ENCODE measurements at regions not wholly inside any gene's neighbourhood (a gene's known extent, or its start where the extent isn't known, plus 50 kb on each side); places are given as distances from the start of the nearest gene placed in this dataset.

GRCh38 chr14:89566180-89566579 lies 149.1 kb upstream of the FOXN3 start:
- no peaks in the 10 kb centered on the region for H3K9me3 ChIP-seq (replicated peaks; ENCODE audit: control insufficient read depth, insufficient read depth, low read length)
- no peak overlapping the region for H3K9ac ChIP-seq (ENCODE audit: control insufficient read depth, insufficient read depth, low read length)
- BruUV-seq (replicated peaks), result no TSS peak
- TF ChIP-seq, protein P1, sequence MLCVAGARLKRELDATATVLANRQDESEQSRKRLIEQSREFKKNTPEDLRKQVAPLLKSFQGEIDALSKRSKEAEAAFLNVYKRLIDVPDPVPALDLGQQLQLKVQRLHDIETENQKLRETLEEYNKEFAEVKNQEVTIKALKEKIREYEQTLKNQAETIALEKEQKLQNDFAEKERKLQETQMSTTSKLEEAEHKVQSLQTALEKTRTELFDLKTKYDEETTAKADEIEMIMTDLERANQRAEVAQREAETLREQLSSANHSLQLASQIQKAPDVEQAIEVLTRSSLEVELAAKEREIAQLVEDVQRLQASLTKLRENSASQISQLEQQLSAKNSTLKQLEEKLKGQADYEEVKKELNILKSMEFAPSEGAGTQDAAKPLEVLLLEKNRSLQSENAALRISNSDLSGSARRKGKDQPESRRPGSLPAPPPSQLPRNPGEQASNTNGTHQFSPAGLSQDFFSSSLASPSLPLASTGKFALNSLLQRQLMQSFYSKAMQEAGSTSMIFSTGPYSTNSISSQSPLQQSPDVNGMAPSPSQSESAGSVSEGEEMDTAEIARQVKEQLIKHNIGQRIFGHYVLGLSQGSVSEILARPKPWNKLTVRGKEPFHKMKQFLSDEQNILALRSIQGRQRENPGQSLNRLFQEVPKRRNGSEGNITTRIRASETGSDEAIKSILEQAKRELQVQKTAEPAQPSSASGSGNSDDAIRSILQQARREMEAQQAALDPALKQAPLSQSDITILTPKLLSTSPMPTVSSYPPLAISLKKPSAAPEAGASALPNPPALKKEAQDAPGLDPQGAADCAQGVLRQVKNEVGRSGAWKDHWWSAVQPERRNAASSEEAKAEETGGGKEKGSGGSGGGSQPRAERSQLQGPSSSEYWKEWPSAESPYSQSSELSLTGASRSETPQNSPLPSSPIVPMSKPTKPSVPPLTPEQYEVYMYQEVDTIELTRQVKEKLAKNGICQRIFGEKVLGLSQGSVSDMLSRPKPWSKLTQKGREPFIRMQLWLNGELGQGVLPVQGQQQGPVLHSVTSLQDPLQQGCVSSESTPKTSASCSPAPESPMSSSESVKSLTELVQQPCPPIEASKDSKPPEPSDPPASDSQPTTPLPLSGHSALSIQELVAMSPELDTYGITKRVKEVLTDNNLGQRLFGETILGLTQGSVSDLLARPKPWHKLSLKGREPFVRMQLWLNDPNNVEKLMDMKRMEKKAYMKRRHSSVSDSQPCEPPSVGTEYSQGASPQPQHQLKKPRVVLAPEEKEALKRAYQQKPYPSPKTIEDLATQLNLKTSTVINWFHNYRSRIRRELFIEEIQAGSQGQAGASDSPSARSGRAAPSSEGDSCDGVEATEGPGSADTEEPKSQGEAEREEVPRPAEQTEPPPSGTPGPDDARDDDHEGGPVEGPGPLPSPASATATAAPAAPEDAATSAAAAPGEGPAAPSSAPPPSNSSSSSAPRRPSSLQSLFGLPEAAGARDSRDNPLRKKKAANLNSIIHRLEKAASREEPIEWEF (IDR thresholded peaks at IDR 0.05; ENCODE audit: insufficient replicate concordance, low read depth, low read length), result no peak
- TF ChIP-seq, protein P2, sequence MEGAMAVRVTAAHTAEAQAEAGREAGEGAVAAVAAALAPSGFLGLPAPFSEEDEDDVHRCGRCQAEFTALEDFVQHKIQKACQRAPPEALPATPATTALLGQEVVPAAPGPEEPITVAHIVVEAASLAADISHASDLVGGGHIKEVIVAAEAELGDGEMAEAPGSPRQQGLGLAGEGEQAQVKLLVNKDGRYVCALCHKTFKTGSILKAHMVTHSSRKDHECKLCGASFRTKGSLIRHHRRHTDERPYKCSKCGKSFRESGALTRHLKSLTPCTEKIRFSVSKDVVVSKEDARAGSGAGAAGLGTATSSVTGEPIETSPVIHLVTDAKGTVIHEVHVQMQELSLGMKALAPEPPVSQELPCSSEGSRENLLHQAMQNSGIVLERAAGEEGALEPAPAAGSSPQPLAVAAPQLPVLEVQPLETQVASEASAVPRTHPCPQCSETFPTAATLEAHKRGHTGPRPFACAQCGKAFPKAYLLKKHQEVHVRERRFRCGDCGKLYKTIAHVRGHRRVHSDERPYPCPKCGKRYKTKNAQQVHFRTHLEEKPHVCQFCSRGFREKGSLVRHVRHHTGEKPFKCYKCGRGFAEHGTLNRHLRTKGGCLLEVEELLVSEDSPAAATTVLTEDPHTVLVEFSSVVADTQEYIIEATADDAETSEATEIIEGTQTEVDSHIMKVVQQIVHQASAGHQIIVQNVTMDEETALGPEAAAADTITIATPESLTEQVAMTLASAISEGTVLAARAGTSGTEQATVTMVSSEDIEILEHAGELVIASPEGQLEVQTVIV (IDR thresholded peaks at IDR 0.05; ENCODE audit: borderline replicate concordance, partially characterized antibody), result no peak
- no peak for TF ChIP-seq ASH2L (IDR thresholded peaks at IDR 0.05; ENCODE audit: borderline replicate concordance, low read depth)
- TF ChIP-seq YBX1 (IDR thresholded peaks at IDR 0.05), result no peak
- TF ChIP-seq HDGF (IDR thresholded peaks at IDR 0.05), result no peak
- TF ChIP-seq CHD2 (IDR thresholded peaks at IDR 0.05; ENCODE audit: borderline replicate concordance, low read depth, low read length), result no peak
- TF ChIP-seq TCF7 (IDR thresholded peaks at IDR 0.05; ENCODE audit: borderline replicate concordance), result no peak
- no peak for TF ChIP-seq BCLAF1 (IDR thresholded peaks at IDR 0.05)
- TF ChIP-seq POLR2A (IDR thresholded peaks at IDR 0.05; ENCODE audit: low read depth, low read length), result no peak
- TF ChIP-seq RAD51 (IDR thresholded peaks at IDR 0.05), result no peak
- no peak for TF ChIP-seq NFYA (IDR thresholded peaks at IDR 0.05; ENCODE audit: borderline replicate concordance, low read depth, low read length)
- no peak for TF ChIP-seq ZNF217 (IDR thresholded peaks at IDR 0.05)
- TF ChIP-seq STAT3 (IDR thresholded peaks at IDR 0.05; ENCODE audit: low read depth, low read length), result no peak
- no peak for TF ChIP-seq TCF3 (IDR thresholded peaks at IDR 0.05; ENCODE audit: borderline replicate concordance, insufficient read depth, low read depth, low read length)
- TF ChIP-seq RAD21 (IDR thresholded peaks at IDR 0.05; ENCODE audit: insufficient read depth, low read depth, low read length), result no peak
- no peak for TF ChIP-seq MEF2B (IDR thresholded peaks at IDR 0.05; ENCODE audit: partially characterized antibody, poor library complexity, severe bottlenecking)
- intact Hi-C loops (cut with micrococcal nuclease; ENCODE audit: unreplicated experiment) (no loop called here), in situ Hi-C loops (cut with MboI) (no loop called here)
- DNase-seq (ENCODE audit: low read depth, low spot score), result no peak
- FAIRE-seq, result no peak
- H2AFZ ChIP-seq (ENCODE audit: control insufficient read depth, low read depth, low read length), result no peak overlapping the region
- ChIA-PET POLR2A (no interaction called here), SMC1A (ENCODE audit: uncharacterized antibody, unreplicated experiment) (interaction anchor here (1.0 to 1.4 kb wide), 3 partner anchors 9 to 75 kb away, joined by 3 read pairs; no protein-coding TSS in a partner anchor), RAD21 (ENCODE audit: unreplicated experiment) (no interaction called here), CTCF (no interaction called here)
- no peaks in the 10 kb centered on the region for H3K4me1 ChIP-seq (ENCODE audit: control insufficient read depth, insufficient read depth, low read length)
- no peaks in the 10 kb centered on the region for H3K36me3 ChIP-seq (ENCODE audit: control insufficient read depth in 2 of 2, insufficient read depth in 2 of 2, low read length in 1 of 2)
- H3K27ac ChIP-seq (ENCODE audit: control insufficient read depth, insufficient read depth), result no peak overlapping the region
- no peaks in the 10 kb centered on the region for H4K20me1 ChIP-seq (ENCODE audit: control insufficient read depth, insufficient read depth)
- H3K4me2 ChIP-seq (ENCODE audit: control insufficient read depth, insufficient read depth), result no peak overlapping the region
- no peaks in the 10 kb centered on the region for H3K27me3 ChIP-seq (replicated peaks in 1 of 2; ENCODE audit: control insufficient read depth in 2 of 2, insufficient read depth in 2 of 2, low read length in 1 of 2)
- H3K79me2 ChIP-seq (ENCODE audit: control insufficient read depth, insufficient read depth, low read length), result no peaks in the 10 kb centered on the region
- no peak for ATAC-seq
- 77% methylated on average over 5 of the region's 5 CpGs for WGBS (ENCODE audit: insufficient coverage, insufficient replicate concordance, low lambda C conversion rate, missing lambda C conversion rate)
- H3K4me3 ChIP-seq, result no peak overlapping the region

All from GM12878 (cell line).